ENCODE measurements at regions not wholly inside any gene's neighbourhood (a gene's known extent, or its start where the extent isn't known, plus 50 kb on each side); places are given as distances from the start of the nearest gene placed in this dataset.

GRCh38 chr7:124532166-124532565 is 233.4 kb downstream of the GPR37 start:
- H3K27me3 ChIP-seq: no peaks in the 10 kb centered on the region
- H3K27ac ChIP-seq: no peak overlapping the region
- intact Hi-C loops (cut with DNase I): no loop called here

GRCh38 chr7:124516911-124517310 is 248.7 kb downstream of the GPR37 start:
- Histone ChIP-seq H3K9me3 (no peaks in the 10 kb centered on the region), H3K4me1 (no peaks in the 10 kb centered on the region), H3K9ac (ENCODE audit: low read depth in 2 of 2, low read length in 2 of 2) (no peak overlapping the region), H3K27ac (no peak overlapping the region), H3K27me3 (no peaks in the 10 kb centered on the region), H3K4me3 (no peak overlapping the region), H3K36me3 (no peaks in the 10 kb centered on the region)
- TF ChIP-seq, protein P1, sequence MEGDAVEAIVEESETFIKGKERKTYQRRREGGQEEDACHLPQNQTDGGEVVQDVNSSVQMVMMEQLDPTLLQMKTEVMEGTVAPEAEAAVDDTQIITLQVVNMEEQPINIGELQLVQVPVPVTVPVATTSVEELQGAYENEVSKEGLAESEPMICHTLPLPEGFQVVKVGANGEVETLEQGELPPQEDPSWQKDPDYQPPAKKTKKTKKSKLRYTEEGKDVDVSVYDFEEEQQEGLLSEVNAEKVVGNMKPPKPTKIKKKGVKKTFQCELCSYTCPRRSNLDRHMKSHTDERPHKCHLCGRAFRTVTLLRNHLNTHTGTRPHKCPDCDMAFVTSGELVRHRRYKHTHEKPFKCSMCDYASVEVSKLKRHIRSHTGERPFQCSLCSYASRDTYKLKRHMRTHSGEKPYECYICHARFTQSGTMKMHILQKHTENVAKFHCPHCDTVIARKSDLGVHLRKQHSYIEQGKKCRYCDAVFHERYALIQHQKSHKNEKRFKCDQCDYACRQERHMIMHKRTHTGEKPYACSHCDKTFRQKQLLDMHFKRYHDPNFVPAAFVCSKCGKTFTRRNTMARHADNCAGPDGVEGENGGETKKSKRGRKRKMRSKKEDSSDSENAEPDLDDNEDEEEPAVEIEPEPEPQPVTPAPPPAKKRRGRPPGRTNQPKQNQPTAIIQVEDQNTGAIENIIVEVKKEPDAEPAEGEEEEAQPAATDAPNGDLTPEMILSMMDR (IDR thresholded peaks at IDR 0.05): no peak
- DNase-seq: no peak
- intact Hi-C loops (cut with DNase I): no loop called here

More at GRCh38 chr7:124532166-124532565, 233.4 kb downstream of the GPR37 start:
- Histone ChIP-seq H3K36me3 (no peaks in the 10 kb centered on the region), H3K9me3 (no peaks in the 10 kb centered on the region), H3K4me3 (no peak overlapping the region), H3K4me1 (no peaks in the 10 kb centered on the region), H3K9ac (ENCODE audit: low read depth in 2 of 2, low read length in 2 of 2) (no peak overlapping the region)
- TF ChIP-seq, protein P1 (IDR thresholded peaks at IDR 0.05): no peak
- DNase-seq: no peak

- H3K4me3 ChIP-seq: no peak overlapping the region
- no peak overlapping the region for H3K9ac ChIP-seq (ENCODE audit: low read depth in 2 of 2, low read length in 2 of 2)
- H3K9me3 ChIP-seq: no peaks in the 10 kb centered on the region
- DNase-seq: no peak
- H3K27ac ChIP-seq: no peak overlapping the region
- no peaks in the 10 kb centered on the region for H3K27me3 ChIP-seq
- no peaks in the 10 kb centered on the region for H3K4me1 ChIP-seq
- TF ChIP-seq, protein P1 (IDR thresholded peaks at IDR 0.05): no peak
- H3K36me3 ChIP-seq: no peaks in the 10 kb centered on the region
- intact Hi-C loops (cut with DNase I): no loop called here
These were observed 250.3 kb downstream of the GPR37 start for GRCh38 chr7:124515106-124515830.

DNA sequence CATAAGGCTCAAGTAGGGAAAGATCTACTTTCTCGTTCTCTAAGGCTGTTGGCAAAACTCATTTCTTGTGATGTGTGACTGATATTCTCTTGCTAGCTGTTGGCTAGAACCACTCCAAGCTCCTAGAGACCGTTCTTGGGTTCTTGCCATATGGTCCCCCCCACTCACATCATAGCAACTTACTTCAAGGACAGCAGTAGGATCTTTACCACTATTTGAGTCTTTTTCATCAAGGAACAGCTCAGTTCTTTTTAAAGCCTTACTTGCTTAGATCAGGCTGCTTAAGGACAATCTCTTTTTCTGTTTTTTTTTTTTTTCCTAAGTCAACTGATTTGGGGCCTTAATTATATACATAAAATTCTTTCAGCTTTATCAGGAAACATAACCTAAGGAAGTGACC is 251.1 kb downstream of the GPR37 start:
- H3K36me3 ChIP-seq: no peaks in the 10 kb centered on the region
- TF ChIP-seq, protein P1 (IDR thresholded peaks at IDR 0.05): no peak
- intact Hi-C loops (cut with DNase I): no loop called here
- H3K27ac ChIP-seq: no peak overlapping the region
- H3K9me3 ChIP-seq: no peaks in the 10 kb centered on the region
- no peaks in the 10 kb centered on the region for H3K27me3 ChIP-seq
- H3K9ac ChIP-seq (ENCODE audit: low read depth in 2 of 2, low read length in 2 of 2): no peak overlapping the region
- H3K4me1 ChIP-seq: no peaks in the 10 kb centered on the region
- DNase-seq: no peak
- H3K4me3 ChIP-seq: no peak overlapping the region

- Histone ChIP-seq H3K9me3 (no peaks in the 10 kb centered on the region), H3K27ac (no peak overlapping the region), H3K27me3 (no peaks in the 10 kb centered on the region), H3K4me1 (no peaks in the 10 kb centered on the region), H3K9ac (ENCODE audit: low read depth in 2 of 2, low read length in 2 of 2) (no peak overlapping the region), H3K4me3 (no peak overlapping the region), H3K36me3 (no peaks in the 10 kb centered on the region)
- intact Hi-C loops (cut with DNase I): no loop called here
- DNase-seq: no peak
- TF ChIP-seq, protein P1 (IDR thresholded peaks at IDR 0.05): no peak
These were observed 268.4 kb downstream of the GPR37 start for GRCh38 chr7:124497176-124497575.

All from colonic mucosa (tissue), 4 donors.